Activated CD4-positive, alpha-beta T cell treated with anti-CD3 and anti-CD28 coated beads, Interleukin-2, amount 10 ng/mL, durations not matched to agents 7 days and 5 days (primary cell): ENCODE measurements at regions not wholly inside any gene's neighbourhood (a gene's known extent, or its start where the extent isn't known, plus 50 kb on each side); places are given as distances from the start of the nearest gene placed in this dataset.

Experiments used
- CTCF ChIA-PET: fragments of 350-600 bp; sonication (Branson Sonifier 250); formaldehyde crosslinking; loops from one replicate; lab custom pipeline; 2021; ENCODE audit warnings: antibody characterized with exemption; lab: Charles Lee
- POLR2A ChIA-PET: fragments of 350-600 bp; sonication (Branson Sonifier 250); formaldehyde crosslinking; loops from one replicate; lab custom pipeline; 2021; ENCODE audit warnings: antibody characterized with exemption; lab: Charles Lee
- DNase-seq: peaks from one replicate; pipeline ENCODE4 v3.0.0-alpha.2; 2020
- H3K27ac Mint-ChIP-seq: one replicate; pipeline ENCODE4 v1.8.0; 2021; ENCODE audit warnings: mild to moderate bottlenecking, moderate library complexity, mixed read lengths
- H3K27me3 Mint-ChIP-seq: one replicate; pipeline ENCODE4 v1.8.0; 2021; ENCODE audit warnings: mixed read lengths
- H3K36me3 Mint-ChIP-seq: one replicate; pipeline ENCODE4 v1.8.0; 2021; ENCODE audit warnings: low read depth, mixed read lengths
- H3K4me1 Mint-ChIP-seq: one replicate; pipeline ENCODE4 v1.8.0; 2021; ENCODE audit warnings: mixed read lengths
- H3K4me3 Mint-ChIP-seq: one replicate; pipeline ENCODE4 v1.8.0; 2021; ENCODE audit warnings: mild to moderate bottlenecking, moderate library complexity, mixed read lengths
- H3K9me3 Mint-ChIP-seq: one replicate; pipeline ENCODE4 v1.8.0; 2021; ENCODE audit warnings: mixed read lengths

DNA sequence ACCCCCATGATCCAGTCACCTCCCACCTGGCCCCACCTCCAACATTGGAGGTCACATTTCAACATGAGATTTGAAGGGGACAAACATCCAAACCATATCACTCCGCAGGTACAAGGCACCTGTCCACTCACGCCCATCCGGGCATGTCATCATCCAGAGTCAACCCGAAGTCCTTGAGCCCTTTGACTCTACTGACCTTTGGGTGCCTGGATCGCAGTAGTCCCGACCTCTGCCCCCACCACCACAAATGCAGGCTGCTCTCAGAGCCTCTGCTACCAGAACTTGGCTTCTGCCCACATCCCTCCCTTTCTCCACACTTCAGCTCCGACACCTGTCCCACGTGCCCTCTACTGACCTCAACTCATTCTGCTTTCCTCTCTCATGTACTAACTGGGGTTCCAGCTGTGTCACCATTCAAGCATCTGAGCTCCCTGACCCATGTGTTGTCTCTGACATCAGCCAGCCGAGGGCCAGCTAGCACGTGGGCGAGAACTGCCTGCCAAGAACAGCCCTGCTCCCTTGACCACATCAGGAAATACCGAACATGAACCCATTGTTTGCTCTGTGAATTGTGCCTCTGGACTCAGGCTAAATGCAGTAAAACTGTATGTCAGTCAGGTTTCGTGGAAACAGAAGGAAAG, 498.3 kb upstream of the SULF2 start:
- Mint-ChIP-seq H3K27ac (no peak overlapping the region), H3K9me3 (no peaks in the 10 kb centered on the region), H3K27me3 (no peaks in the 10 kb centered on the region), H3K4me1 (no peaks in the 10 kb centered on the region), H3K4me3 (no peak overlapping the region), H3K36me3 (no peaks in the 10 kb centered on the region)
- POLR2A ChIA-PET: no interaction called here
- no peak for DNase-seq
- CTCF ChIA-PET: no interaction called here

DNA sequence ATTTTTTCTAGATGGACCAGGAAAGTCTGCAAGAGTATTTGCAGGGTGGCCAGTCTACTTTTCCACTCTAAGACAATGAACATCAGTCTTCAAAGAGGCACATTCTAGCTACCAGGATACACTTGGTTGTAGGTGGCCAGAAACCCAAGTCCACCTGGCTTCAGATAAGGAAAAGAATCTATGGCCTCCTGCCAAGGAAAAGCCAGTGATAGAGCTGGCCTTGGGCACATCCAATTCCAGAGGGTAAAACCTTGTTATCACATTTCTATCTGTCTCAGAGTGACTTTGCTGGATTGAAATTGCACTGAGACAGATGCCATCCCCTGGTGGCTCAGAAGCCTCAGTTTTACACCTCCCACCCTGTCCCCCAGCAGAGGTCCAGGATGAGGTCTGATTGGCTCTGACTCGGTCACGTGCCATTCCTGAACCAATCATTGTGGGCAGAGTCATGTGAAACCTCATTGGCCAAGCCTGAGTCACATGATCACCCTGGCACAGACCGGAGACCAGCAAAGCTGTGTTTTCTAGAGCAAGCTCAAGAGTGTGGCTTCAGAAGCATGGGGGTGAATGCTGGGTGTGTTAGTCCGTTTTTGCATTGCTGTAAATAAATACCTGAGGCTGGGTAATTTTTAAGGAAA, 497.4 kb upstream of the SULF2 start:
- Mint-ChIP-seq H3K4me1 (no peaks in the 10 kb centered on the region), H3K4me3 (no peak overlapping the region), H3K36me3 (no peaks in the 10 kb centered on the region), H3K9me3 (no peaks in the 10 kb centered on the region), H3K27me3 (no peaks in the 10 kb centered on the region), H3K27ac (no peak overlapping the region)
- DNase-seq: no peak
- ChIA-PET POLR2A (no interaction called here), CTCF (no interaction called here)

DNA sequence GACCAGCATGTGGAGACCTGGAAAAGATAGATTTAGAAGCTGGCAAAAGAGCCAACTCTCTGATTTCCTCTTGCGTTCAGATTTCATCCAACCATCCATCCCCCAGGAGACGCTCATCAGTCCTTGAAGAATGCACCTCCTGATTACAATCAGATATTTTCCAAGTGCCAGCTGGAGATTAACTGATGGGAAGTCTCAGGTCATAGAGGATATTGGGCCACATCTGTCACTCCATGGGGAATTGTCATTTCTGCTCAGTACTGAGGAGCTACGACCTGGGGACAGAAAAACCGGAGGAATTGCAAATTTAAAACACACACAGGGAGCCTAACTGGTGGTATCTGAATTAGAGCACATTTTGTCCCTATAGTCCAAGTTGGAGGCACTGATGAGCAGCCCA, 496.2 kb upstream of the SULF2 start:
- Mint-ChIP-seq H3K27me3 (no peaks in the 10 kb centered on the region), H3K4me1 (no peaks in the 10 kb centered on the region), H3K27ac (no peak overlapping the region), H3K9me3 (no peaks in the 10 kb centered on the region), H3K36me3 (no peaks in the 10 kb centered on the region), H3K4me3 (no peak overlapping the region)
- ChIA-PET POLR2A (no interaction called here), CTCF (no interaction called here)
- DNase-seq: no peak

DNA sequence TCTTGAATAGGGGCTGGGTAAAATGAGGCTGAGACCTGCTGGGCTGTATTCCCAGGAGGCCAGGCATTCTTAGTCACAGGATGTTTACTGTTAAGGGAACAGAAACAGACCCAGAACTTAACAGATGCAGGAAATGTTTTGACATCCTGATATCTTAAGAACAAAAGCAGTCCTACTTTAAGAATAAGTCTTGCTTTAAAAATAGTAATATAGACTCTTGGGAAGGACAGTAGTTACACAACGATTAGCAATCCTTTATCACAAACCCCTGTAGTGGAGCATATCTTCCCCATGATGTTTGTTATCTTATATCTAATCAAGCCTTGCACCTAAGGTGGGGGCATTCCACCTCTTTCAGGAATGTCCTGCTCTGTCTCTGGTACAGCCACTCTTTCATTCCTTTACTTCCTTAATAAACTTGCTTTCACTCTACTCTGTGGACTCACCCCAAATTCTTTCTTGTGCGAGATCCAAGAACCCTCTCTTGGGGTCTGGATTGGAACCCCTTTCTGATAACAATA, 493.7 kb upstream of the SULF2 start:
- H3K27me3 Mint-ChIP-seq: no peaks in the 10 kb centered on the region
- H3K36me3 Mint-ChIP-seq: no peaks in the 10 kb centered on the region
- no peak overlapping the region for H3K27ac Mint-ChIP-seq
- POLR2A ChIA-PET: no interaction called here
- H3K9me3 Mint-ChIP-seq: no peaks in the 10 kb centered on the region
- CTCF ChIA-PET: no interaction called here
- no peaks in the 10 kb centered on the region for H3K4me1 Mint-ChIP-seq
- no peak for DNase-seq
- H3K4me3 Mint-ChIP-seq: no peak overlapping the region

DNA sequence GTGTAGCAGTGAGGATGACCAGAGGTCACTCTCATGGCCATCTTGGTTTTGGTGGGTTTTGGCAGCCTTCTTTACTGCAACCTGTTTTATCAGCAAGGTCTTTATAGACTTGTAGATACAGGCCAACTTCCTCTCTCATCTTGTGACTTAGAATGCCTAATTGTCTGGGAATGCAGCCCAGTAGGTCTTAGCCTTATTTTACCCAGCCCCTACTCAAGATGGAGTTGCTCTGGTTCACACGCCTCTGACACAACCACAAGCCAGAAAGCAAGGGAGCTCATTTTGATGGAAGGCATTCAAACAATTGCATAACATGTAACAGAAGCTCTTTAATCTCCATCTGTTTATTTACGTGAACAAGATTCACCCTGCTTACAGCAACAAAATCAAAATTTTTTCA, 492.0 kb upstream of the SULF2 start:
- Mint-ChIP-seq H3K9me3 (no peaks in the 10 kb centered on the region), H3K4me3 (no peak overlapping the region), H3K4me1 (no peaks in the 10 kb centered on the region), H3K27me3 (peaks cover 1% of the 10 kb centered on the region), H3K27ac (no peak overlapping the region), H3K36me3 (no peaks in the 10 kb centered on the region)
- POLR2A ChIA-PET: no interaction called here
- no peak for DNase-seq
- CTCF ChIA-PET: no interaction called here

DNA sequence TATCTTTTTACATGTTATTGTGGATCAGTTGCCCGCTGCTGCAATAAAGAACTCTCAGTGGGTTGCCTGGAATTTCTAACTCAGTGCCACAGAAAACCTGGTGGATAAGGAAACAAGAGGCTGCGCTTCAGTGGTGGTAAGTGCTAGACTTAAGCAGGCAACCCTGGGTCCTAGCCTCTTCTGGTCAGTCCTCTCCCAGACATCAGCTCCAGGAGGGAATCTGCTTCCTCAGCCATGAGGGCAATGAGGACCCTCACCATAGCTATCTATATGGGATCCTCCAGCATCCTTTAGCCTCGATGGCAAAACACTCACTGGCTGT, 490.7 kb upstream of the SULF2 start:
- no peaks in the 10 kb centered on the region for H3K4me1 Mint-ChIP-seq
- no peak overlapping the region for H3K27ac Mint-ChIP-seq
- no peaks in the 10 kb centered on the region for H3K36me3 Mint-ChIP-seq
- H3K4me3 Mint-ChIP-seq: no peak overlapping the region
- ChIA-PET POLR2A (interaction anchor here (0.7 kb wide), 1 partner anchor 468 kb away, joined by 3 read pairs; no protein-coding TSS in a partner anchor), CTCF (no interaction called here)
- H3K27me3 Mint-ChIP-seq: peaks cover 1% of the 10 kb centered on the region
- H3K9me3 Mint-ChIP-seq: no peaks in the 10 kb centered on the region
- no peak for DNase-seq

DNA sequence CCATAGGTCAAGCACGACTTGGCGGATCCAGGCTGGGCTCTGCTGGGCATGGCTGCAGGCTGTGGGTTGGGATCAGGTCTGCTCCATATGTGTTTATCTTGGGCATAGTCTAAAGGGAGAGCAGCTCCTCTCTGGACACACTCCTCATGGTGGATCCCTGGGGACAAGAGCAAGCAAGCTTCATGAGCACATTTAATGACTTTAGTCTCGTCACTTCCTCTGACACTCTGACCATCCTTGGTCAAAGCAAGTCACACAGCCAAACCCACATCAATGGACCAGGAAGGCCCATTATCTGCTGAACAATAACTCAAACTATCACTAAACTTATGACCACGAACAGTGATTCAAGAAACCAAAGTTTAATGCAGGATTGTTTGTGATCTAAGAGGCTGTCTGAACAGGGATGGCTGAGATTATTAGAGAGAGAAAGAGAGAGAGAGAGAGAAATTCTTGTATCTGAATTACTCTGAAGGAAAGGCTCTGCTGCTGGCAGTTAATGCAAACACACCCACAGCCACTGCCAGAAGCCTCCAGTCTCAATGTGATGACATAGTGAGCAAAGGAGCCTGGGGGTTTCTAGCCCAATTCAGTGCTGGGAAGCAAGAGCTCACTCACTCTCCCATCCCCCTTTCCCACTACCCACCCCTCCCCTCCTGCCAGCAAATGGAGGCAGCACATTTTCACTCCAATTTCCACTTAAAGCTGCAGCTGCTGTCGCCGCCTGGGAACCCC, 490.2 kb upstream of the SULF2 start:
- Mint-ChIP-seq H3K4me1 (no peaks in the 10 kb centered on the region), H3K27ac (no peak overlapping the region), H3K9me3 (no peaks in the 10 kb centered on the region), H3K4me3 (no peak overlapping the region), H3K36me3 (no peaks in the 10 kb centered on the region), H3K27me3 (peaks cover 1% of the 10 kb centered on the region)
- no peak for DNase-seq
- ChIA-PET CTCF (no interaction called here), POLR2A (interaction anchor here (0.7 kb wide), 1 partner anchor 467 kb away, joined by 3 read pairs; no protein-coding TSS in a partner anchor)

DNA sequence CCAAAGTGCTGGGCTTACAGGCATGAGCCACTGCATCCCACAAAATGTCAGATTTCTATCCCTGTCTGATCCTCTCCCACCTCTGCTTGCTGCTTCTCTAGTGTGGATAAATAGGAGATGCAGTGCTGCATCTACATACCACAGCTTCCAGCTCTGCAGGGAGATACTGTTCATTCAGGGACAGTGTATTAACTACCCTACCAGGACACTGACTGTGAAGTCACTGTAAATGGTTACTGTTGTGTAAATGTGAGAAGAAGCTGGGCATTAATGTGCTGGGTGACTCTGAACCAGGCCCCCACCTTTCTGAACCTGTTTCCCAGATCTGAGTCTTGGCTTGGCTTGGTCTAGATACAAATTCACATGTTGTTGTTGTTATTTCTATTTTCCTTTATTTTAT, 488.6 kb upstream of the SULF2 start:
- H3K27ac Mint-ChIP-seq: no peak overlapping the region
- no peak for DNase-seq
- peaks cover 1% of the 10 kb centered on the region for H3K27me3 Mint-ChIP-seq
- CTCF ChIA-PET: no interaction called here
- no peaks in the 10 kb centered on the region for H3K36me3 Mint-ChIP-seq
- no peaks in the 10 kb centered on the region for H3K9me3 Mint-ChIP-seq
- H3K4me3 Mint-ChIP-seq: no peak overlapping the region
- no peaks in the 10 kb centered on the region for H3K4me1 Mint-ChIP-seq
- POLR2A ChIA-PET: no interaction called here

DNA sequence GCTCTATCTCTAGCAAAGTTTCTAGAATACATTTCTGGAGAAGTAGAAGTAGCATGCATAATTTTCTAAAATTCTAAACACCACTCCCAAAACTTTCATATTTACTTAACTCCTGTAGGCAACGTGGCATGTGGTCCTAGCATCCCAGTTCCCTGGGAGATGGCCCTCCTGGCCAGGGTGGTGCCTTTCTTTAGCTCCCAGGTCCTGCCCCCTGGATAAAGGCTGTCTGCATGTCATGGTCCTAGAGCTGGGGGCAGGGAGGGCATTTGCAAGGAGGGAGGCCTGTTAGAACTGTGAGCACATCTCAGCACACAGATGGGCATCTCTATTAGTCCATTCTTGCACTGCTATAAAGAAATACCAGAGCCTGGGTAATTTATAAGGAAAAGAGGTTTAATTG, 485.6 kb upstream of the SULF2 start:
- Mint-ChIP-seq H3K9me3 (no peaks in the 10 kb centered on the region), H3K27ac (no peak overlapping the region), H3K4me3 (no peak overlapping the region), H3K4me1 (no peaks in the 10 kb centered on the region), H3K27me3 (peaks cover 1% of the 10 kb centered on the region), H3K36me3 (no peaks in the 10 kb centered on the region)
- ChIA-PET CTCF (no interaction called here), POLR2A (no interaction called here)
- no peak for DNase-seq

DNA sequence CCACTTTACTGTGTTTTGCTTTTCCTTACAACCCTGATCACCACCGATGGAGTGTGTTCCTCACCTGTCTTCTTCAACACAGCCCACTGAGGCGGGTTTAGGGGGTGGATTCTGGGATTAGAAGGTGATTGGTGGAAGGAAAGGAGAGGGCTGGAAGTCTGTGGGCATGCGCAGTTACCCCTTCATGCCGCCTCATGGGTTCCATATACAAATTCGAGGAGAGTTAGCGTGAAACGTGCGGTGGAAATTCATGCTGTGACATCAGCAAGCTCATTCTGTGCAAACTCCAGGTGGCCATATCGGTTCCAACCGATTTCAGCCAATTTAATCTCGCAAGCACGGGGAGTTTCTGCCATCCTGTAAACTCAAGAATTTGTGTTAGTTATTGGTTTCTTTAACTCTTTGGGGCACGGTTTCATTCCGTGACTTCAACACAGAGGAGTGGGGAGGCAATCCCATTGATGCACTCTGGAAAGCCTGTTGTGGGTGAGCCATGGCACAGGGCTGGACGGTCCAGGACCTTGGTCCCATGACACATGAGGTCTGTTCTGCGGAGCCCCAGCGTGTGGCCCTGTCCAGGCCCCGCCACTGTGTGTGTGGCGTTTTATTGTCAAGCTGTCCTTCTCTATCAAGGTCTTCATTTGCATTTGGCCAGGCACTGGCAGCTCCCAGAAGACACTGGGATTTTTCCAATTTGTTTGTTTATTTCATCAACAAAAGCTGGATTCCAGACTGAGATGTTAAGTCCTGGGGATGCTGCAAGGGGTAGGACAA, 482.8 kb upstream of the SULF2 start:
- ChIA-PET CTCF (no interaction called here), POLR2A (no interaction called here)
- Mint-ChIP-seq H3K27me3 (peaks cover 1% of the 10 kb centered on the region), H3K27ac (no peak overlapping the region), H3K36me3 (no peaks in the 10 kb centered on the region), H3K4me1 (no peaks in the 10 kb centered on the region), H3K9me3 (no peaks in the 10 kb centered on the region), H3K4me3 (no peak overlapping the region)
- no peak for DNase-seq

DNA sequence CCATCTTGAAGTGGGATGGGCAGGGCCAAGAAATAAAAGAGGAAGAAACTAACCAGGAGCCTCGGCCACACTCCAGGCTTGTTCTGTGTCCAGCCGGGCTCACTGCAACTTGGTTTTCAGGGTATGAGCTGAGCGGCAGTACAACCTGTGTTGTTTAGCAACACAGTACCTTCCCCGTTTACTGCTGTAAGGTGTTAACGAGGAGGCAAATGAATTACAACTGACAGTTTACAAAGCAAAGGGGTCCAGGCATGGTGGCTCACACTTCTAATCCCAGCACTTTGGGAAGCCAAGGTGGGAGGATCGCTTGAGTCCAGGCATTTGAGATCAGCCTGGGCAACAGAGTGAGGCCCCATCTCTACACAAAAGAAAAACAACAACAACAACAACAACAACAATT, 481.3 kb upstream of the SULF2 start:
- DNase-seq: no peak
- Mint-ChIP-seq H3K36me3 (no peaks in the 10 kb centered on the region), H3K27me3 (no peaks in the 10 kb centered on the region), H3K9me3 (no peaks in the 10 kb centered on the region), H3K4me1 (no peaks in the 10 kb centered on the region), H3K27ac (no peak overlapping the region), H3K4me3 (no peak overlapping the region)
- POLR2A ChIA-PET: no interaction called here
- CTCF ChIA-PET: no interaction called here

DNA sequence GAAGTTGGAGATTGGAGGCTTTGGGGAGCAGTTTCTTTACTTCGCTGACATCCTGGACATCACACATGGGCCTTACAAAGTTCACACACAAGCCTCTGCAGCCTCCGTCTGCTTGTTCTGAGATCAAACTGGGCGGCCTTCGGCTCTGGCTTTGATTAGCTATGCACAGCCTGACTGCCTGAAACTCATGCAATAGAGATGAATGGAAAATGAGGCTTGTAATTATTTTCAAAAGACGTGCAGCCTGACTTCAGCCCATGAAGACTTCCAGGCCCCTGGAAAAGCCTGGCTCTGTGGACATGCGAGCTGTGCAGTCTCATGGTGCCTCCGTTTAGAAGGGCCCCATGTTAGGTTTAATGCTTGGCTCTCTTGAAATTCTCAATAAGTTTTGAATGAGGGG, 480.5 kb upstream of the SULF2 start:
- no peaks in the 10 kb centered on the region for H3K27me3 Mint-ChIP-seq
- H3K9me3 Mint-ChIP-seq: no peaks in the 10 kb centered on the region
- no peak for DNase-seq
- no peaks in the 10 kb centered on the region for H3K36me3 Mint-ChIP-seq
- no peak overlapping the region for H3K4me3 Mint-ChIP-seq
- CTCF ChIA-PET: no interaction called here
- H3K27ac Mint-ChIP-seq: no peak overlapping the region
- no peaks in the 10 kb centered on the region for H3K4me1 Mint-ChIP-seq
- POLR2A ChIA-PET: no interaction called here

DNA sequence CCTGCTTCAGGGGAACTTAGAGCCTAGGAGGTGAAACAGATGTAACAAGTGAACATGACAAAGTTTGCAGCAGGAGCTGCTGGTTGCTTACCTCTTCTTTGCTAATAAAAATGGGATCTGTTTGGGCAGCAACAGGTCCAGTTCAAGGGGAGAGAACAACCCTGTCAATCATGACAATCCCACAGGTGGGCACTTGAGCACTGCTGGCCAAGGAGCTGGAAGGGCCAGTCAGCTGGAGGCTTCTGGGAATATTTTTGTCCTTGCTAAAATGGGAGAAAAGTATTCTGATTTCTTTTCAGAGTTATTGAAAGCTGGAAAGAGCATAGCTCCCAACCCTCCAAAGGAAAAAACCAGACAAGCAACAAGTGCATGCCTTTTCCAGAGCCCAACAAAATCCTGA, 477.7 kb upstream of the SULF2 start:
- H3K27ac Mint-ChIP-seq: no peak overlapping the region
- H3K9me3 Mint-ChIP-seq: no peaks in the 10 kb centered on the region
- H3K27me3 Mint-ChIP-seq: peaks cover 2% of the 10 kb centered on the region
- CTCF ChIA-PET: no interaction called here
- H3K4me3 Mint-ChIP-seq: no peak overlapping the region
- POLR2A ChIA-PET: no interaction called here
- no peaks in the 10 kb centered on the region for H3K4me1 Mint-ChIP-seq
- no peaks in the 10 kb centered on the region for H3K36me3 Mint-ChIP-seq
- no peak for DNase-seq
